ENCODE measurements at regions not wholly inside any gene's neighbourhood (a gene's known extent, or its start where the extent isn't known, plus 50 kb on each side); places are given as distances from the start of the nearest gene placed in this dataset.

- no peaks in the 10 kb centered on the region for H3K9me3 ChIP-seq (ENCODE audit: insufficient read depth, low read depth, low read length)
- no peaks in the 10 kb centered on the region for H3F3A ChIP-seq (ENCODE audit: low read depth)
- H3K9me2 ChIP-seq (replicated peaks; ENCODE audit: low read depth, low read length): no peaks in the 10 kb centered on the region
- H3K79me2 ChIP-seq (ENCODE audit: insufficient read depth, low read length): no peaks in the 10 kb centered on the region
- no peak overlapping the region for H3K9ac ChIP-seq (ENCODE audit: low read depth, low read length, poor library complexity, severe bottlenecking)
- no peaks in the 10 kb centered on the region for H3K36me3 ChIP-seq (ENCODE audit: insufficient read depth, low read length)
- H2AFZ ChIP-seq (ENCODE audit: low read length): peak overlapping the region; percentile 44
- no peak overlapping the region for H3K4me3 ChIP-seq (ENCODE audit: low read length, poor library complexity, severe bottlenecking)
- TF ChIP-seq EZH2phosphoT487 (IDR thresholded peaks at IDR 0.05; ENCODE audit: borderline replicate concordance) (no peak), CTCF (conservative IDR thresholded peaks at IDR 0.05; ENCODE audit: low read length) (no peak)
- no peaks in the 10 kb centered on the region for H3K4me1 ChIP-seq (ENCODE audit: insufficient read depth, low read length, poor library complexity, severe bottlenecking)
- peak overlapping the region; percentile 7 for H3K4me2 ChIP-seq (ENCODE audit: low read depth, low read length, poor library complexity, severe bottlenecking)
- H3K27me3 ChIP-seq (ENCODE audit: insufficient read depth, low read length, poor library complexity, severe bottlenecking): no peaks in the 10 kb centered on the region
- H4K20me1 ChIP-seq (ENCODE audit: insufficient read depth, low read length, poor library complexity, severe bottlenecking): no peaks in the 10 kb centered on the region
Observed at GRCh38 chr5:66306844-66307315, 162.8 kb downstream of the SREK1 start.

- H3K36me3 ChIP-seq (ENCODE audit: insufficient read depth, low read length): no peaks in the 10 kb centered on the region
- H3K4me3 ChIP-seq (ENCODE audit: low read length, poor library complexity, severe bottlenecking): no peak overlapping the region
- no peaks in the 10 kb centered on the region for H4K20me1 ChIP-seq (ENCODE audit: insufficient read depth, low read length, poor library complexity, severe bottlenecking)
- H3K9me3 ChIP-seq (ENCODE audit: insufficient read depth, low read depth, low read length): no peaks in the 10 kb centered on the region
- no peaks in the 10 kb centered on the region for H3K9me2 ChIP-seq (replicated peaks; ENCODE audit: low read depth, low read length)
- no peaks in the 10 kb centered on the region for H3K79me2 ChIP-seq (ENCODE audit: insufficient read depth, low read length)
- H3K4me1 ChIP-seq (ENCODE audit: insufficient read depth, low read length, poor library complexity, severe bottlenecking): no peaks in the 10 kb centered on the region
- no peak overlapping the region for H3K9ac ChIP-seq (ENCODE audit: low read depth, low read length, poor library complexity, severe bottlenecking)
- H3K27me3 ChIP-seq (ENCODE audit: insufficient read depth, low read length, poor library complexity, severe bottlenecking): no peaks in the 10 kb centered on the region
- H3F3A ChIP-seq (ENCODE audit: low read depth): no peaks in the 10 kb centered on the region
- no peak overlapping the region for H2AFZ ChIP-seq (ENCODE audit: low read length)
- TF ChIP-seq CTCF (conservative IDR thresholded peaks at IDR 0.05; ENCODE audit: low read length) (peak; percentile 89), EZH2phosphoT487 (IDR thresholded peaks at IDR 0.05; ENCODE audit: borderline replicate concordance) (no peak)
- no peak overlapping the region for H3K4me2 ChIP-seq (ENCODE audit: low read depth, low read length, poor library complexity, severe bottlenecking)
Observed at GRCh38 chr5:66307647-66308241, 163.6 kb downstream of the SREK1 start.

- Histone ChIP-seq H3K4me1 (ENCODE audit: insufficient read depth, low read length, poor library complexity, severe bottlenecking) (no peaks in the 10 kb centered on the region), H3K9ac (ENCODE audit: low read depth, low read length, poor library complexity, severe bottlenecking) (no peak overlapping the region), H3K9me2 (replicated peaks; ENCODE audit: low read depth, low read length) (no peaks in the 10 kb centered on the region), H2AFZ (ENCODE audit: low read length) (no peak overlapping the region), H3K9me3 (ENCODE audit: insufficient read depth, low read depth, low read length) (0 out of 2 replicates have a peak, but pooled peaks cover 7% of the 10 kb centered on the region), H3K36me3 (ENCODE audit: insufficient read depth, low read length) (no peaks in the 10 kb centered on the region), H3K79me2 (ENCODE audit: insufficient read depth, low read length) (no peaks in the 10 kb centered on the region), H3K4me3 (ENCODE audit: low read length, poor library complexity, severe bottlenecking) (no peak overlapping the region), H3K4me2 (ENCODE audit: low read depth, low read length, poor library complexity, severe bottlenecking) (no peak overlapping the region), H3K27me3 (ENCODE audit: insufficient read depth, low read length, poor library complexity, severe bottlenecking) (no peaks in the 10 kb centered on the region), H4K20me1 (ENCODE audit: insufficient read depth, low read length, poor library complexity, severe bottlenecking) (no peaks in the 10 kb centered on the region), H3F3A (ENCODE audit: low read depth) (no peaks in the 10 kb centered on the region)
- TF ChIP-seq EZH2phosphoT487 (IDR thresholded peaks at IDR 0.05; ENCODE audit: borderline replicate concordance) (no peak), CTCF (conservative IDR thresholded peaks at IDR 0.05; ENCODE audit: low read length) (no peak)
Observed at GRCh38 chr5:66312266-66312665, 168.2 kb downstream of the SREK1 start.
